SU-DHL-6 (cell line): ENCODE measurements at regions not wholly inside any gene's neighbourhood (a gene's known extent, or its start where the extent isn't known, plus 50 kb on each side); places are given as distances from the start of the nearest gene placed in this dataset.

ENCODE experiments used
- H2AFZ ChIP-seq: fragments of 200-600 bp; sonication (generic); 2 replicates; pipeline ENCODE4 v1.6.1; 2014; ENCODE audit warnings: low read depth, mild to moderate bottlenecking, moderate library complexity, mixed read lengths, antibody characterized with exemption, low read length; ENCODE audit not compliant: severe bottlenecking
- H3F3A ChIP-seq: fragments of 200-600 bp; shearing (Covaris generic); 2 replicates; pipeline ENCODE4 v1.6.0; 2016; ENCODE audit warnings: antibody characterized with exemption, mild to moderate bottlenecking; ENCODE audit not compliant: insufficient read depth
- H3K27ac ChIP-seq: fragments of 200-600 bp; sonication (generic); 2 replicates; pipeline ENCODE4 v1.5.1; 2016; ENCODE audit warnings: low read depth, mild to moderate bottlenecking, low read length, moderate library complexity, mixed read lengths
- H3K27me3 ChIP-seq: fragments of 200-600 bp; sonication (generic), shearing (Covaris generic); 2 replicates; pipeline ENCODE4 v1.6.0; 2014; ENCODE audit warnings: mild to moderate bottlenecking, low read length
- H3K36me3 ChIP-seq: fragments of 200-600 bp; sonication (generic); 2 replicates; pipeline ENCODE4 v1.6.1; 2014; ENCODE audit warnings: mild to moderate bottlenecking, low read length, mixed read lengths
- H3K4me2 ChIP-seq: fragments of 300-600, 200-600 bp; shearing (Covaris generic), sonication (generic); 2 replicates; pipeline ENCODE4 v1.6.0; 2014; ENCODE audit warnings: low read length, low read depth, mild to moderate bottlenecking; ENCODE audit not compliant: poor library complexity, severe bottlenecking
- H3K4me3 ChIP-seq: fragments of 200-600 bp; sonication (generic); 2 replicates; pipeline ENCODE4 v1.5.1; 2014; ENCODE audit warnings: antibody characterized with exemption, low read length, mild to moderate bottlenecking, mixed read lengths; ENCODE audit not compliant: insufficient read depth, poor library complexity, severe bottlenecking
- H3K79me2 ChIP-seq: fragments of 200-600 bp; sonication (generic); 2 replicates; pipeline ENCODE4 v1.6.1; 2014; ENCODE audit warnings: mild to moderate bottlenecking, low read length, moderate library complexity; ENCODE audit not compliant: insufficient read depth
- H3K9ac ChIP-seq: fragments of 200-600 bp; sonication (generic); 2 replicates; pipeline ENCODE4 v1.7.0; 2014; ENCODE audit warnings: mild to moderate bottlenecking, low read length
- H3K9me2 ChIP-seq: fragments of 200-600 bp; sonication (generic); replicated peaks from 2 replicates; pipeline ENCODE4 v1.6.1; 2014; ENCODE audit warnings: low read length; ENCODE audit not compliant: insufficient read depth
- H3K9me3 ChIP-seq: fragments of 200-600 bp; sonication (generic); 2 replicates; pipeline ENCODE4 v1.6.1; 2014; ENCODE audit warnings: low read length, mixed read lengths; ENCODE audit not compliant: insufficient read depth
- H4K20me1 ChIP-seq: fragments of 200-600 bp; sonication (generic); 2 replicates; pipeline ENCODE4 v1.6.1; 2014; ENCODE audit warnings: low read depth, mild to moderate bottlenecking, antibody characterized with exemption, low read length, moderate library complexity, mixed read lengths
- CTCF ChIP-seq: fragments of 200-600 bp; sonication (generic); IDR thresholded peaks from one replicate; pipeline ENCODE4 v1.5.1; 2017; ENCODE audit warnings: antibody characterized with exemption, mild to moderate bottlenecking, low read length, moderate library complexity; ENCODE audit not compliant: insufficient read depth, poor library complexity, severe bottlenecking
- EZH2phosphoT487 ChIP-seq: fragments of 200-600 bp; sonication (generic), shearing (Covaris generic); conservative IDR thresholded peaks from 2 replicates; pipeline ENCODE4 v1.6.1; 2018; ENCODE audit warnings: mild to moderate bottlenecking, antibody characterized with exemption, low read length, moderate library complexity, mixed read lengths

GRCh38 chr1:190563230-190563629 is 85.6 kb upstream of the BRINP3 start:
- Histone ChIP-seq H3K4me3 (no peak overlapping the region), H3F3A (no peaks in the 10 kb centered on the region), H3K27me3 (no peaks in the 10 kb centered on the region), H3K79me2 (no peaks in the 10 kb centered on the region), H3K36me3 (no peaks in the 10 kb centered on the region), H3K9ac (no peak overlapping the region), H2AFZ (no peak overlapping the region), H3K9me3 (peaks cover 11% of the 10 kb centered on the region; the same call in 1 of the 2 replicates), H3K27ac (no peak overlapping the region), H4K20me1 (no peaks in the 10 kb centered on the region), H3K4me2 (no peak overlapping the region), H3K9me2 (no peaks in the 10 kb centered on the region)
- TF ChIP-seq CTCF: no peak
- no peak for TF ChIP-seq EZH2phosphoT487

- no peaks in the 10 kb centered on the region for H3K27me3 ChIP-seq
- H3K9ac ChIP-seq: no peak overlapping the region
- H3K9me3 ChIP-seq: peaks cover 11% of the 10 kb centered on the region; the same call in 1 of the 2 replicates
- no peaks in the 10 kb centered on the region for H3K79me2 ChIP-seq
- H3K36me3 ChIP-seq: no peaks in the 10 kb centered on the region
- no peak overlapping the region for H3K27ac ChIP-seq
- no peak for TF ChIP-seq EZH2phosphoT487
- no peak for TF ChIP-seq CTCF
- H3K4me2 ChIP-seq: no peak overlapping the region
- no peaks in the 10 kb centered on the region for H3K9me2 ChIP-seq
- peak overlapping the region; percentile 16 for H2AFZ ChIP-seq
- H3K4me3 ChIP-seq: no peak overlapping the region
- H3F3A ChIP-seq: no peaks in the 10 kb centered on the region
- H4K20me1 ChIP-seq: no peaks in the 10 kb centered on the region
These were observed 86.5 kb upstream of the BRINP3 start for GRCh38 chr1:190564117-190564516.

- Histone ChIP-seq H3K27ac (no peak overlapping the region), H3K9me3 (no peaks in the 10 kb centered on the region), H3K79me2 (no peaks in the 10 kb centered on the region), H3K27me3 (no peaks in the 10 kb centered on the region), H3K4me3 (no peak overlapping the region), H3K36me3 (no peaks in the 10 kb centered on the region), H3K9me2 (no peaks in the 10 kb centered on the region), H2AFZ (peak overlapping the region; percentile 46), H4K20me1 (no peaks in the 10 kb centered on the region), H3K9ac (no peak overlapping the region), H3K4me2 (no peak overlapping the region), H3F3A (no peaks in the 10 kb centered on the region)
- TF ChIP-seq CTCF: no peak
- no peak for TF ChIP-seq EZH2phosphoT487
These were observed 100.4 kb upstream of the BRINP3 start for GRCh38 chr1:190578017-190578416.

GRCh38 chr1:190578526-190578925 is 100.9 kb upstream of the BRINP3 start:
- H3K9me2 ChIP-seq: no peaks in the 10 kb centered on the region
- H3K27ac ChIP-seq: no peak overlapping the region
- H2AFZ ChIP-seq: peak overlapping the region; percentile 46
- no peaks in the 10 kb centered on the region for H3F3A ChIP-seq
- no peaks in the 10 kb centered on the region for H3K9me3 ChIP-seq
- no peaks in the 10 kb centered on the region for H3K27me3 ChIP-seq
- H3K79me2 ChIP-seq: no peaks in the 10 kb centered on the region
- H3K4me3 ChIP-seq: no peak overlapping the region
- TF ChIP-seq CTCF: no peak
- no peak for TF ChIP-seq EZH2phosphoT487
- H4K20me1 ChIP-seq: no peaks in the 10 kb centered on the region
- no peak overlapping the region for H3K4me2 ChIP-seq
- no peaks in the 10 kb centered on the region for H3K36me3 ChIP-seq
- H3K9ac ChIP-seq: no peak overlapping the region
